CD4-positive, alpha-beta memory T cell (primary cell): ENCODE measurements at regions not wholly inside any gene's neighbourhood (a gene's known extent, or its start where the extent isn't known, plus 50 kb on each side); places are given as distances from the start of the nearest gene placed in this dataset.

ENCODE experiments used
- CTCF ChIA-PET: fragments of 350-600 bp; sonication (Branson Sonifier 250); formaldehyde crosslinking; loops from one replicate; lab custom pipeline; 2021; ENCODE audit warnings: inconsistent platforms; ENCODE audit not compliant: partially characterized antibody; lab: Charles Lee
- POLR2A ChIA-PET: fragments of 350-600 bp; sonication (Branson Sonifier 250); formaldehyde crosslinking; loops from one replicate; lab custom pipeline; 2021; ENCODE audit not compliant: partially characterized antibody; lab: Charles Lee
- DNase-seq, 5 donors: peaks; one replicate each; pipeline versions ENCODE4 v3.0.0 to v3.0.0-alpha.2; 2020 to 2022; ENCODE audit warnings: mixed read lengths in 1 of 5
- H3K27ac ChIP-seq: one replicate; pipeline ENCODE4 v1.7.0; 2013; ENCODE audit warnings: low read depth, low read length
- H3K27me3 ChIP-seq: 2 replicates; pipeline ENCODE4 v1.7.0; 2013; ENCODE audit warnings: mild to moderate bottlenecking, low read length, moderate library complexity; ENCODE audit not compliant: insufficient read depth
- H3K36me3 ChIP-seq: 2 replicates; pipeline ENCODE4 v1.7.0; 2013; ENCODE audit warnings: mild to moderate bottlenecking, low read length, moderate library complexity; ENCODE audit not compliant: insufficient read depth
- H3K4me1 ChIP-seq: 2 replicates; pipeline ENCODE4 v1.7.0; 2013; ENCODE audit warnings: mild to moderate bottlenecking, low read length, moderate library complexity; ENCODE audit not compliant: insufficient read depth
- H3K4me3 ChIP-seq, 2 donors: one replicate each; pipeline ENCODE4 v1.7.0; 2013; ENCODE audit warnings: low read length in 2 of 2, mild to moderate bottlenecking in 1 of 2
- H3K9me3 ChIP-seq, 2 donors: one replicate each; pipeline ENCODE4 v1.7.0; 2013; ENCODE audit warnings: low read length in 2 of 2, control low read depth in 1 of 2; ENCODE audit not compliant: control insufficient read depth in 1 of 2
- H3K27ac Mint-ChIP-seq, 7 donors: one replicate each; pipeline ENCODE4 v1.8.0; 2020 to 2021; ENCODE audit warnings: mixed read lengths in 7 of 7, mild to moderate bottlenecking in 6 of 7, inconsistent platforms in 3 of 7, moderate library complexity in 3 of 7
- H3K27me3 Mint-ChIP-seq, 2 donors: one replicate each; pipeline ENCODE4 v1.8.0; 2020 to 2021; ENCODE audit warnings: mixed read lengths in 2 of 2
- H3K36me3 Mint-ChIP-seq, 2 donors: one replicate each; pipeline ENCODE4 v1.8.0; 2020 to 2021; ENCODE audit warnings: mixed read lengths in 2 of 2, inconsistent platforms in 1 of 2, mild to moderate bottlenecking in 1 of 2
- H3K4me1 Mint-ChIP-seq, 4 donors: one replicate each; pipeline ENCODE4 v1.8.0; 2020 to 2021; ENCODE audit warnings: mixed read lengths in 4 of 4, mild to moderate bottlenecking in 1 of 4
- H3K4me3 Mint-ChIP-seq, 8 donors: one replicate each; pipeline ENCODE4 v1.8.0; 2020 to 2021; ENCODE audit warnings: mixed read lengths in 8 of 8, mild to moderate bottlenecking in 7 of 8, moderate library complexity in 6 of 8, inconsistent platforms in 3 of 8
- H3K9me3 Mint-ChIP-seq, 8 donors: one replicate each; pipeline ENCODE4 v1.8.0; 2020 to 2021; ENCODE audit warnings: mixed read lengths in 8 of 8, mild to moderate bottlenecking in 5 of 8, inconsistent platforms in 3 of 8, moderate library complexity in 1 of 8
- intact Hi-C: fragments of 100-400 bp; cut with micrococcal nuclease; formaldehyde crosslinking; loops from one replicate; pipeline ENCODE4 v1.15.1; 2023

GRCh38 chr2:159853101-159853500 lies 55.1 kb upstream of the CD302 start:
- H3K27ac ChIP-seq: no peak overlapping the region
- Mint-ChIP-seq H3K4me3 (no peak overlapping the region), H3K27ac (no peak overlapping the region), H3K36me3 (peaks cover 70% of the 10 kb centered on the region in 2 donors), H3K9me3 (no peaks in the 10 kb centered on the region), H3K27me3 (no peaks in the 10 kb centered on the region), H3K4me1 (no peaks in the 10 kb centered on the region)
- no peaks in the 10 kb centered on the region for H3K9me3 ChIP-seq
- no peak overlapping the region for H3K4me3 ChIP-seq
- ChIA-PET CTCF (no interaction called here), POLR2A (interaction anchor here (0.6 kb wide), 1 partner anchor 16 kb away, joined by 3 read pairs; no protein-coding TSS in a partner anchor)
- H3K36me3 ChIP-seq: peaks cover 28% of the 10 kb centered on the region
- no peaks in the 10 kb centered on the region for H3K4me1 ChIP-seq
- intact Hi-C loops: no loop called here
- DNase-seq: no peak
- no peaks in the 10 kb centered on the region for H3K27me3 ChIP-seq

GRCh38 chr2:159851941-159852340 lies 53.9 kb upstream of the CD302 start:
- Histone ChIP-seq H3K27ac (no peak overlapping the region), H3K9me3 (no peaks in the 10 kb centered on the region), H3K27me3 (no peaks in the 10 kb centered on the region), H3K4me1 (no peaks in the 10 kb centered on the region), H3K4me3 (no peak overlapping the region), H3K36me3 (peaks cover 28% of the 10 kb centered on the region)
- DNase-seq: no peak
- Mint-ChIP-seq H3K9me3 (no peaks in the 10 kb centered on the region), H3K27ac (no peak overlapping the region), H3K27me3 (no peaks in the 10 kb centered on the region), H3K36me3 (peaks cover 73 to 74% of the 10 kb centered on the region in 2 donors), H3K4me3 (no peak overlapping the region), H3K4me1 (no peaks in the 10 kb centered on the region)
- intact Hi-C loops: no loop called here
- CTCF ChIA-PET: no interaction called here
- POLR2A ChIA-PET: no interaction called here

GRCh38 chr2:159850789-159851188 lies 52.8 kb upstream of the CD302 start:
- H3K4me1 ChIP-seq: no peaks in the 10 kb centered on the region
- intact Hi-C loops: no loop called here
- no peak overlapping the region for H3K4me3 ChIP-seq
- no peaks in the 10 kb centered on the region for H3K9me3 ChIP-seq
- peaks cover 28% of the 10 kb centered on the region for H3K36me3 ChIP-seq
- H3K27ac Mint-ChIP-seq: no peak overlapping the region
- H3K27ac ChIP-seq: no peak overlapping the region
- no peak for DNase-seq
- ChIA-PET POLR2A (no interaction called here), CTCF (interaction anchor here (0.8 kb wide), 1 partner anchor 70 kb away, joined by 3 read pairs; no protein-coding TSS in a partner anchor)
- no peaks in the 10 kb centered on the region for H3K27me3 Mint-ChIP-seq
- no peaks in the 10 kb centered on the region for H3K27me3 ChIP-seq
- no peaks in the 10 kb centered on the region for H3K9me3 Mint-ChIP-seq
- peaks cover 72 to 76% of the 10 kb centered on the region in 2 donors for H3K36me3 Mint-ChIP-seq
- peaks cover 0 to 1% (median 0%) of the 10 kb centered on the region in 4 donors for H3K4me1 Mint-ChIP-seq
- H3K4me3 Mint-ChIP-seq: no peak overlapping the region

GRCh38 chr2:159849160-159849813 lies 51.3 kb upstream of the CD302 start:
- peaks cover 63 to 64% of the 10 kb centered on the region in 2 donors for H3K36me3 Mint-ChIP-seq
- H3K27me3 Mint-ChIP-seq: no peaks in the 10 kb centered on the region
- no peaks in the 10 kb centered on the region for H3K27me3 ChIP-seq
- no peaks in the 10 kb centered on the region for H3K9me3 Mint-ChIP-seq
- ChIA-PET POLR2A (no interaction called here), CTCF (no interaction called here)
- H3K27ac Mint-ChIP-seq: no peak overlapping the region
- peaks cover 14% of the 10 kb centered on the region for H3K36me3 ChIP-seq
- H3K27ac ChIP-seq: no peak overlapping the region
- H3K4me1 Mint-ChIP-seq: peaks cover 0 to 3% (median 0%) of the 10 kb centered on the region in 4 donors
- intact Hi-C loops: no loop called here
- H3K4me3 Mint-ChIP-seq: no peak overlapping the region
- no peaks in the 10 kb centered on the region for H3K4me1 ChIP-seq
- no peak for DNase-seq
- no peaks in the 10 kb centered on the region for H3K9me3 ChIP-seq
- H3K4me3 ChIP-seq: no peak overlapping the region
